NCI-H2227 (cell line): ENCODE measurements at regions not wholly inside any gene's neighbourhood (a gene's known extent, or its start where the extent isn't known, plus 50 kb on each side); places are given as distances from the start of the nearest gene placed in this dataset.

Source experiments
- DNase-seq: peaks from one replicate; lab custom pipeline; 2025; ENCODE audit not compliant: unreplicated experiment; lab: John Stamatoyannopoulos, UW

DNA sequence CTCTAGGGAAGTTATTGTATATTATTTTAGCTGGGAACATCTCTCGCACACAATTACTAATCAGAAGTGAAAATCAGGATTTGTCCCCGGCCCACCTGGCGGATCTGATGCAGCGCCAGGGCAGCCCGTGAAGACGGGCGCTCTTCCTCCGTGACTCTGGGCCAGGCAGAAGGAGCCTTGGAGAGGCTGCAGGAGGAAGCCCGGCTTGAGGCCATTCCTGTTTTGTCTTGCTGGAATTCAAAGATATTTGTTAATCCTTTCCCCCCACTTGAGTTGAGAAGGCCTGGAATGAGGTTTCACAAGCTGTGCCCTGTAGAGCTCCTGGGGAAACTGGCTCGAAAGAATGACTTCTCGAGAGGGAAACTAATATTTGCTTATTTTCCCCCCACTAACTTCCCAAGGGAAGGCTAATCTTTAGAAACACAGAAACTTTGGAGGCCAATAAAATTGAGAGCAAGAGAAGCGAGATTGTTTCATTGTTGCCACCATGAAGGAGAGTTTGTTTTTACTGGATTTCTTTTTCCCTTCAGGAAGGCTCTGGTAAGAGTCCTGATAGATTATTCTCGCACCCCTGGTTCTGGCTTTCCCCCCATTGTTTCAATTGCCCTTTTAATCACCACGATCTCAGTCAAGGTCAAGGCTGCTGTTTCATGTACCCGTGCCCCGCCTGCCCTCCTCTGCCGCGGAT, 92.8 kb upstream of the SEPTIN5 start:
- no peak for DNase-seq

DNA sequence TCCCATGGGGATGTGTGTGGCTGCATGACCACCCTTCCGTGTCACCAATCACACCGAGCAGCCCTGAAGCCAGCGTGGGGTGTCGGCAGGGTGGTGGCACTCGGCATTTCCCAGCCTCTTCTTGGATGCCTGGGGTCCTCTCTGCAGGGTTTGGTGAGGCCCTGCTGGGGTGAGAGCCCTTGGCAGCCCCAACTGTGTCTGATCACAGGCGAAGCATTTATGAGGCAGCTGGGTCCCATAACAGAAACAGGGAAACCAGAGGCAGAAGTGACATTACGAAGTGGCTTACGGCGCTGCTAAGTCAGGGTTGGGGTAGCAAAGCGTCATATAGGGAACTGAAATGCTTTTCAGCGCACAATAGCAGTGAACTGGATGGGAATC, 92.3 kb upstream of the SEPTIN5 start:
- no peak for DNase-seq

DNA sequence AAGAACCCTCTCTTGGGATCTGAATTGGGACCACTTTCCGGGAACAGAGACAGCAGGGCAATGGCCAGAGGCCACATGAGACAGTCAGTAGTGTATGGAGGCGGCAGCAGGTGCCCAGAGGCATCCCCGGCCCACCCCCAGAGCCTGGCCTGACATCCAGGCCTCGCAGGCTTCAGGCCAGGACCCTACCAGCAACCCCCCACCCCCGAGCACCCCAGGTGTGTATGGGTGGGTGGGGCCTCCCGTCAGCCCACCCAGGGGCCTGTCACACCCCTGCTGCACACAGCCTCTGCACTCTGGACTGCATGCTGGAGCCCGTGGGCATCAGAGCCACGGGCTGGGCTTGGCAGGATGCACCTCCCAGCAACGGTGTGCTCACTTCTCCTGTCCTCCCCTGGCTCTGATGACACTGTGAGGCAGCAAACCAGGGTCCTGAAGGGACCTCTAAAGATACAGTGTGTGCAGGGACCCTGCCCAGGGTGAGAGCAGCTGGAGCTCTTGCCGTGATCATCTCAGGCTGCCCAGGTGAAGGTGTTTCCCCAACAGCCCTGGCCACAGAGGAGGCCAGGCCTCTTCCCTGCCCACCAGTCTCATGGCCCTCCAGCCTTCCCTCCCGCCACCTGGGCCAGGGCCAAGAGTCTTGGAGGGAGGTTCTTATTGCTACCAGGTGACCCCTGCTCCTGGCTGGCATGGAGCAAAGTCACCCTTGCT, 88.8 kb upstream of the SEPTIN5 start:
- no peak for DNase-seq

- no peak for DNase-seq
These were observed 88.2 kb upstream of the SEPTIN5 start for GRCh38 chr22:19626042-19626587.

DNA sequence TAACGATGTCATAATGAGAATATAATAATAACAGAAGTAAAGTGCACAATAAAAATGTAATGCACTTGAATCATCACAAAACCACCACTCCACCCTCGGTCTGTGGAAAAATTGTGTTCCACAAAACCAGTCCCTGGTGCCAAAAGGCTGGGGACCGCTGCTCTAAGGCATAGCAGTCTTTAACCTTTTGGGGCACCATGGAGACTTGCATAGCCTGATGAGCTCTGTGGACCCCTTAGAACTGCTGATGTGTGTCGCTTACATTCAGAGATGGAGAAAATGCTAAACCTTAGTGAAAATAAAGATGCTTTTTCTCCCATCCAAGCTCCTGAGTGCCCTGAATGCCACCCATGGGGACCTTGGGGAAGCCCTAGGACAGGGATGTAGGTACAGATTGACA, 87.6 kb upstream of the SEPTIN5 start:
- DNase-seq, result no peak

DNA sequence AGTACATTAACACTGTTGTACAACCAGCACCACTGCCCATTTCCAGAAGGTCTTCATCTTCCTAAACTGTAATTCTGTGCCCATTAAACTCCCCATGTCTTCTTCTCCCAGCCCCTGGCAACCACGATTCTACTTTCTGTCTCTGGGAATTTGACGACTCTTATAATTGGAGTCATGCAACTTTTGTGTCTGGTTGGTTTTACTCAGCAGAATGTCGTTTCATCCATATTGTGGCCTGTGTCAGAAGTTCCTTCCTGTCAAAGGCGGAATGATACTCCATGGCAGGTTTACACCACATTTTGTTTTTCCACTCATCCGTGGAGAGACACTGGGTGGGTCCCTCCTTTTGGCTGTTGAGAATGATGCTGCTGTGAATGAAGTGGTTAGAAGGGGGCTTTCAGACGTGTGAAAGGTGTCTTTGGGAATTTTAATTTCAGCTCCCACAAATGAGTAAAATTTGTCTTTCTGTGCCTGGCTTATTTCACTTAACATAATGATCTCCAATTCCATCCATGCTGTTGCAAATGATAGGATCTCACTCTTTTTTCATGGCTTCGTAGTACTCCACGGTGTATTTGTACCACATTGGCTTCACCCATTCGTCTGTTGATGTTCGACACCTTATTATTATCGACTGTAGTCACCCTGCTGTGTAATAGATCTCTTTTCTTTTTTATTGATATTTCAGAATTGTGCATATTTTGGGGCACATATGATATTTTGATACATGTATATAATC, 86.1 kb upstream of the SEPTIN5 start:
- DNase-seq, result no peak

DNA sequence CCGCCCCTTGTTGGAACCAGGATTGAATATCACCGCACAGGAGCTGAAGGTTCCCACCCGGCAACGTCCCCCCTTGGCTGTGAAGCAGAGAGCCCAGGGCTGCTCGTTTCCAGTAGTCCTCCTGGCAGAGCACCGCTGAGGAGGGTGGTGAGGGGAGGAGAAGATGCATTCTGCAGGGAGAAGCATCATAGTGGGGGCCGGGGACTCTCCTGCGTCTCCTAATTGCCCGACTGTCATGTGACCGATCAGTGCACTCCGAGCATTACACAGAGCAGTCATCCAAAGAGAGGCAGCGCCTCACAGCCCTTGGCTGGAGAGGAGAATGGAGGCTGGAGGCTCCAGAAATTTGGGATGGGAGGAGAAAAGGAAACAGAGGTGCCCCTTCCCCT, 85.0 kb upstream of the SEPTIN5 start:
- peak; percentile 74 for DNase-seq

- peak; percentile 91 for DNase-seq
These were observed 84.4 kb upstream of the SEPTIN5 start for GRCh38 chr22:19629720-19630419.

GRCh38 chr22:19630614-19631013, 83.7 kb upstream of the SEPTIN5 start:
- DNase-seq, result no peak

GRCh38 chr22:19631899-19632667, 82.2 kb upstream of the SEPTIN5 start:
- DNase-seq, result peak; percentile 50

- DNase-seq, result no peak
These were observed 81.6 kb upstream of the SEPTIN5 start for GRCh38 chr22:19632668-19633148.

- DNase-seq, result no peak
These were observed 79.9 kb upstream of the SEPTIN5 start for GRCh38 chr22:19634226-19634975.

- DNase-seq, result no peak
These were observed 78.7 kb upstream of the SEPTIN5 start for GRCh38 chr22:19635644-19636043.

DNA sequence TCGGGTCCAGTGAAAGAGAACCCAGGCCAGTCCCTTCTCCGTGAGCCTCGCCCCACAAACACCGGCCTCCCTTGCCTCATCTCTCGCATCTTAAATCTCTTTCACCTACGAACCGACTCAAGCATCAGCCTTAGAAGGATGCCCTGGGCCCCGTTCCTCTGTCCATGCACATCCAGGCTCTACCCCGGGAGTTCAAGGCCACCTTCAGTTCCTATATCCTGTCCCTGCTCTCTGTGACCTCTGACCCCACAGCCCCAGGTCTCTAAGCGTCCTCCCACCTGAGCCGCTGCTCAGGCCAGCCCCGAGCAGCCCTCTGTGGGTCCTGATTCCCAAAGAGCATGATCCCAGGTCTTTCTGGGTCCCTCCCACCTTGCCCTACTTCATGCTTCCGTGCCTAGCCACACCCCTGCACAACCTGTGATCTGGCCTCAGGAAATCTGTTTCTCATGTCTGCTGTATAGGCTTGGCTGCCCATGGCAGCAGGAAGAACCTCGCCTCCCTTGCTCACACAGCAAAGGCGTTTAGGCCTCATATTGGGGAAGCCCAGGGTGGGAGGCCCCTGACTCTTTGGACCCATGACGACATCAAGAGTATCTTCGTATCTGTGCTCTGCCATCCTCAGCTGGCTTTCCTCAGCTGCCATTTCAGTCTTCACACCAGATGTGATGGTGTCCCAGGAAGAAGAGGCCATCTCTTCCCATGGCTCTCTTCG, 77.5 kb upstream of the SEPTIN5 start:
- no peak for DNase-seq

- DNase-seq, result no peak
These were observed 76.7 kb upstream of the SEPTIN5 start for GRCh38 chr22:19637408-19638281.

DNA sequence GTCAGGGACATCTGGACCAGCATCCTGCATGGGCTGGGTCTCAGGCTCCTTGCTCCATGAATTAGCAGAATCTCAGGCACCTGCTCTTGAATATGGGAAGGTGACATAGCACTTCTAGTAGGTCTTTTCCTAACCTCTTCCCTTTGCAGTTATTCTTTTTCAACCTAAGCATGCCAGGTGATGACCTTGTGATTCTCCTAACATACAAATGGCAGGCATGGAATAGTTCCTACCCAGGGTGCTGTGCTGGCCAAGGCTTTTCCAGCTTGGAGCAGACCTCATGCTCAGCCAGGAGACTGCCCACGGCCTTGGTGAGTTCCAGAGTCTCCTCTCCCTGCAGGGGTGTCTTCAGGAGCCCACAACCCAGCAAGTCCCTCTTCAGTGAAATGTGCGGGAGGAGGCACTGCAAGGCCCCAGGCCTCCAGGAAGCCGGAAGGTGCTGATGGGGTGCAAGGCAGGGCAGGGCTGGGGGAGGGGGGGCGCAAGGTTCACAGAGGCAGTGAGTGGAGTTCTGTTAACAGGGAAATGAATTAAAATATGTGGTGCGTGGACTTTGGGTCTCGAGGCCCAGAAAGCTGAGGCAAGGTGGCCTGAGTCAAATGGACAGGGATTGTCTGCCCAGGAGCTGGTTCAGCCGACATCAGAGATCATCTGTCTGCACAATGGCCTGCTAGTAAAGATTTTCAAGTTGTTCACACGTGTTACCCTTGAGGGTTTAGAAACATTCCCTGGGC, 75.9 kb upstream of the SEPTIN5 start:
- DNase-seq, result no peak

GRCh38 chr22:19639610-19640135, 74.6 kb upstream of the SEPTIN5 start:
- DNase-seq, result no peak
